ENCODE measurements at regions not wholly inside any gene's neighbourhood (a gene's known extent, or its start where the extent isn't known, plus 50 kb on each side); places are given as distances from the start of the nearest gene placed in this dataset.
A peak's percentile ranks its signal among the peaks of the same experiment; 100 is the strongest.

DNA sequence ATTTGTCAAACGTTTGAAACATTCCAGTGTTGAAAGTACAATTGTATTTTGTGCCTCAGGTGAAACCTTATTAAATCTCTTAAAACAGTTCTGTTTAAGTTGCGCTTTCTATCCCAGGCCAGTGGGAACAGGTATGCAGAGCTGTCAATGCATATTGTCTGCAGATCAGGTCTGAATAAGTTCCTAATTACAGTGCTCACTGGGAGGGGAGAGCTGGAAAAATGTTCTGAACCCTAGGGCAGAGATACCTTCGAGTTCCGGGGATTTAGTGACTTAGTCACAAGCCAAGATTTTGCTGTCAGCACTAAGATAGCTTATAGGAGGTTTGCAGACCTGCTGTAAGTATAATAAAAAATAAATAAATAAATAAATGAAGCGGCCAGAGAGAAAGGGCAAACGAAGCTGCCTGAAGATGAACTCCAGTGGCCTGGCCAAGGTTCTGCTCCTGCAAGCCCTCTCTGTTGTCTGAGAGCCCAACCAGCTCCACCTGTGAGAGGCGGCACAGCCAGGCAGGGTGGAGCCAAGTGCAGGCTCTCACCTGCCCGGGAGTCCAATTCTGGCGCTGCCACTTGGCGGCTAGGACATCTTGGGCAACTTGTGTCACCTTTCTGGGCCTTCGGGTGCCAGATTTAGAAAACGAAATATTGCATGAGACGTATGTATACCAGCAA lies 97.9 kb upstream of the SLC7A1 start:
- intact Hi-C loops (cut with DNase I; ENCODE audit: low total_unique reads): no loop called here
- H3K4me3 ChIP-seq (ENCODE audit: low read depth, poor library complexity, severe bottlenecking): no peak overlapping the region
- DNase-seq (ENCODE audit: low spot score in 2 of 2): peak; percentile 60 to 87
- 50 to 59% methylated on average over 13 of the region's 13 CpGs for WGBS, 2 donors
- TF ChIP-seq, protein P1, sequence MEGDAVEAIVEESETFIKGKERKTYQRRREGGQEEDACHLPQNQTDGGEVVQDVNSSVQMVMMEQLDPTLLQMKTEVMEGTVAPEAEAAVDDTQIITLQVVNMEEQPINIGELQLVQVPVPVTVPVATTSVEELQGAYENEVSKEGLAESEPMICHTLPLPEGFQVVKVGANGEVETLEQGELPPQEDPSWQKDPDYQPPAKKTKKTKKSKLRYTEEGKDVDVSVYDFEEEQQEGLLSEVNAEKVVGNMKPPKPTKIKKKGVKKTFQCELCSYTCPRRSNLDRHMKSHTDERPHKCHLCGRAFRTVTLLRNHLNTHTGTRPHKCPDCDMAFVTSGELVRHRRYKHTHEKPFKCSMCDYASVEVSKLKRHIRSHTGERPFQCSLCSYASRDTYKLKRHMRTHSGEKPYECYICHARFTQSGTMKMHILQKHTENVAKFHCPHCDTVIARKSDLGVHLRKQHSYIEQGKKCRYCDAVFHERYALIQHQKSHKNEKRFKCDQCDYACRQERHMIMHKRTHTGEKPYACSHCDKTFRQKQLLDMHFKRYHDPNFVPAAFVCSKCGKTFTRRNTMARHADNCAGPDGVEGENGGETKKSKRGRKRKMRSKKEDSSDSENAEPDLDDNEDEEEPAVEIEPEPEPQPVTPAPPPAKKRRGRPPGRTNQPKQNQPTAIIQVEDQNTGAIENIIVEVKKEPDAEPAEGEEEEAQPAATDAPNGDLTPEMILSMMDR (IDR thresholded peaks at IDR 0.05): no peak
- no peak for TF ChIP-seq POLR2A (IDR thresholded peaks at IDR 0.05)

DNA sequence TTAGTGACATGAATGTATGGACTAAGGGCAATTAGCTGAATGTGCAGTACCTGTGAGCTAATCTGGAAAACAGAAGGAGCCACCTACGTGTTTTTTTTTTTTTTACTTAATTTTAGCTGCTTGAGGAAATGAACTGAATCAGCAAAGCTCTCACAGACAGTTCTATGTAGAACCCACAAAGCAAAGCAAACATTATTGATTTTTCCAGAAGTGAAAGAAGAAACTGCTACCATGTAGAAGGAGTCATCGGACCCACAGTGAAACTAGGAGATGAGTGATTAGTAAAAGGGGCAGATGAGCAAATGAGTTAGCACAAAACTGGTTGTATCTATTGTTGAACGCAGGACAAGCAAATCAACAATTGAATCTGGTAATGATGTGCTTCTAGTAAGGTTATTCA lies 94.1 kb upstream of the SLC7A1 start:
- 77 to 82% methylated on average over 3 of the region's 3 CpGs for WGBS, 2 donors
- DNase-seq (ENCODE audit: low spot score in 2 of 2): no peak
- TF ChIP-seq, protein P1 (IDR thresholded peaks at IDR 0.05): no peak
- no peak for TF ChIP-seq POLR2A (IDR thresholded peaks at IDR 0.05)
- intact Hi-C loops (cut with DNase I; ENCODE audit: low total_unique reads): no loop called here
- no peak overlapping the region for H3K4me3 ChIP-seq (ENCODE audit: low read depth, poor library complexity, severe bottlenecking)

DNA sequence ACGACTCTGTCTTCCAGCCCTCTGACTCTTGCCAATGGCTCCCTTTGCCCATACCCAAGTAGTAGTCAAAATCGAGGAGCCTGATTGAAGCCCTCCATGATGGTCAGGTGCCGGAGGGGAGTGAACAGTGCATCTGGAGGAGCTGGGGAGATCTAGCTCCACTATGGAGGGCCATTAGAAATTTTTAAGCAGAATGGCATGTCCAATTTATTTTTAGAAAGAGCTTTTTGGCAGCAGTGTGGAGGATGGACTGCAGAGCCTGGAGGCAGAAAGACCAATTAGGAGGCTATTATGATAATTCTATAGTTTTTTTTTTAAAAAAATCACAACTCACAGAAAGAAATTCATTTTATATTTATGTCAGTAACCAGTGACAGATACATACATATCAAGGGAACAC lies 92.7 kb upstream of the SLC7A1 start:
- no peak overlapping the region for H3K4me3 ChIP-seq (ENCODE audit: low read depth, poor library complexity, severe bottlenecking)
- 89 to 93% methylated on average over 3 of the region's 3 CpGs for WGBS, 2 donors
- no peak for TF ChIP-seq POLR2A (IDR thresholded peaks at IDR 0.05)
- TF ChIP-seq, protein P1 (IDR thresholded peaks at IDR 0.05): no peak
- no peak for DNase-seq (ENCODE audit: low spot score in 2 of 2)
- intact Hi-C loops (cut with DNase I; ENCODE audit: low total_unique reads): no loop called here

DNA sequence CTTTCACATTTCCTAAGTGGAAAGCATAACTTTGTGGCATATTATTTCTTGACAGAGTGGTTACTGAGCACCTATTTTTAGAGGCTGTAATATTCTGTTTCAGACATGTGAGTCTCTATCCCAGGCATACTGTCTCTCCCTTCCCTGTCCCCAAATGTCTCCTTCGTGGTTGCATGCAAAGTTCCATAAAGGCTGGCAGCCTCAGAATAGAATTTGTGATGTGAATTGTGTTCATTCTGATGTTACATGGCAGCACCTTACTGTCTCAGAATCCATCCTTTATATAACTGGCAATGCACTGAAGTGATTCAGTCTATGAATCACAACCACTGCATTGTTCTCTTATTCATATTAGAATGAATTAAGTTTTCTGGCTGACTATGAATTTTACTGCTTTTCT lies 89.0 kb upstream of the SLC7A1 start:
- intact Hi-C loops (cut with DNase I; ENCODE audit: low total_unique reads): no loop called here
- H3K4me3 ChIP-seq (ENCODE audit: low read depth, poor library complexity, severe bottlenecking): no peak overlapping the region
- TF ChIP-seq, protein P1 (IDR thresholded peaks at IDR 0.05): no peak
- TF ChIP-seq POLR2A (IDR thresholded peaks at IDR 0.05): no peak
- 32 to 45% methylated on average over 1 of the region's 1 CpG for WGBS, 2 donors
- no peak for DNase-seq (ENCODE audit: low spot score in 2 of 2)

DNA sequence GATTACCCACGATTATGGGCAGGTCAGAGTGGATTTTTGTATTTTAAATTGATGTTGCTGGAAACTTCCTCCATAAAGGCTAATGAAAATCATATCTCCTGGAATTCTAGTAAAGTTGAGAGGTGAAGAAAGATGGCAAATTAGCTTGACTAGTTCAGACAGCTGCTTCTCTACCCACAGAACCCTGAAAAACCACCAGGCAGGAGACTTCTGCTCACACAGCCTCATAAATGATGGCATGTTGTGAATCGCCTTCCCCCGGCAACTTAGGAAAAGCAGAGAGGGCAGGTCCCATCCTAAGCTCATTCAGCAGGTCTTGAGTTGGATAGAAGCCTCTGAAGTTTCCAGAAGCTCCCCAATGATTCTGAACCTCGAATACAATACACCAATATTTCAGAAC lies 87.6 kb upstream of the SLC7A1 start:
- DNase-seq (ENCODE audit: low spot score in 2 of 2): no peak
- H3K4me3 ChIP-seq (ENCODE audit: low read depth, poor library complexity, severe bottlenecking): no peak overlapping the region
- TF ChIP-seq, protein P1 (IDR thresholded peaks at IDR 0.05): no peak
- TF ChIP-seq POLR2A (IDR thresholded peaks at IDR 0.05): no peak
- WGBS, 2 donors: 65 to 75% methylated on average over 4 of the region's 4 CpGs
- intact Hi-C loops (cut with DNase I; ENCODE audit: low total_unique reads): no loop called here

DNA sequence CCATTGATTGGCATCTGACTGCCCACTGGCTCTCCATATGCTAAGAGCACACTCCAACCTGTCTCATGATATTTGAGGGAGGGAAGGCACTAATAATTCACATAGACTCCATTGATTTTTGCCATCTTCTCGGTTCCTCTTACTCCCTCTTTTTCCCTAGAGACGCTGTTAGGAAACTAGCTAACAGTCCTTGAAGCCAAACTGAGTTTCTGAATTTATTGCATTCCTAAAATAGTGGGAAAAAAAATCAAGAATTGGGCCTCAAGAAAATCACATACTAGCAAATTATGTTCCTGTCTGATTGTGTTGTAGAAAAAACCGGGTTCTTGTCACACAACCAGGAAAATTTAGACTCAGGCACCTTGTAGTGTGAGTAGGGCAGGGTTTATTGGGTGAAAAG lies 86.4 kb upstream of the SLC7A1 start:
- no peak for DNase-seq (ENCODE audit: low spot score in 2 of 2)
- intact Hi-C loops (cut with DNase I; ENCODE audit: low total_unique reads): no loop called here
- WGBS, 2 donors: 60 to 71% methylated on average over 3 of the region's 3 CpGs
- TF ChIP-seq, protein P1 (IDR thresholded peaks at IDR 0.05): no peak
- TF ChIP-seq POLR2A (IDR thresholded peaks at IDR 0.05): no peak
- H3K4me3 ChIP-seq (ENCODE audit: low read depth, poor library complexity, severe bottlenecking): no peak overlapping the region

Data from lower leg skin (tissue), 4 donors.